SK-N-SH (cell line): ENCODE measurements at regions not wholly inside any gene's neighbourhood (a gene's known extent, or its start where the extent isn't known, plus 50 kb on each side); places are given as distances from the start of the nearest gene placed in this dataset.

Experiments used
- CTCF ChIA-PET: fragments of 300-600, 350-600 bp; formaldehyde crosslinking; extraction: SDS; loops from one replicate; lab custom pipeline; 2021; lab: Yijun Ruan, JAX
- POLR2A ChIA-PET: fragments of 350-600 bp; sonication (Branson Sonifier 250); formaldehyde crosslinking; extraction: SDS; loops from one replicate; lab custom pipeline; 2020; ENCODE audit warnings: antibody characterized with exemption, inconsistent platforms; lab: Yijun Ruan, JAX
- DNase-seq: peaks from one replicate; pipeline ENCODE4 v3.0.0; 2012
- H2AFZ ChIP-seq: fragments of 200-600 bp; sonication (generic); 2 replicates; pipeline ENCODE4 v1.8.1; 2016; ENCODE audit warnings: antibody characterized with exemption, mild to moderate bottlenecking, low read depth
- H3F3A ChIP-seq: fragments of 200-600 bp; sonication (generic); replicated peaks from 2 replicates; pipeline ENCODE3; 2016; ENCODE audit warnings: antibody characterized with exemption, mild to moderate bottlenecking; ENCODE audit not compliant: insufficient read depth
- H3K27ac ChIP-seq, 2 experiments: fragments of 200-500 bp in 1 of 2; fragments of 200-600 bp in 1 of 2; sonication (Bioruptor generic) in 1 of 2; sonication (generic), shearing (Covaris generic) in 1 of 2; 2 replicates each; pipeline versions ENCODE4 v1.5.1 to v1.6.1; 2014 to 2016; ENCODE audit warnings: low read depth in 2 of 2, inconsistent platforms in 1 of 2, low read length in 1 of 2, mild to moderate bottlenecking in 1 of 2, mixed read lengths in 1 of 2
- H3K27me3 ChIP-seq: fragments of 200-600 bp; sonication (generic), shearing (Covaris generic); 2 replicates; pipeline ENCODE4 v1.6.1; 2016; ENCODE audit warnings: mixed run types; ENCODE audit not compliant: insufficient read depth
- H3K36me3 ChIP-seq, 2 experiments: fragments of 200-500 bp in 1 of 2; fragments of 200-600 bp in 1 of 2; sonication (Bioruptor generic) in 1 of 2; sonication (generic) in 1 of 2; replicated peaks in 1 of 2; 2 replicates each; pipeline versions ENCODE3 to v1.5.1; 2014 to 2016; ENCODE audit warnings: low read length in 1 of 2, mild to moderate bottlenecking in 1 of 2; ENCODE audit not compliant: insufficient read depth in 2 of 2, control insufficient read depth in 1 of 2
- H3K4me1 ChIP-seq, 2 experiments: fragments of 200-500 bp in 1 of 2; fragments of 200-600 bp in 1 of 2; sonication (Bioruptor generic) in 1 of 2; sonication (generic), shearing (Covaris generic) in 1 of 2; 2 replicates each; pipeline versions ENCODE4 v1.5.1 to v1.6.1; 2014 to 2016; ENCODE audit warnings: low read depth in 1 of 2, low read length in 1 of 2, mixed run types in 1 of 2; ENCODE audit not compliant: insufficient read depth in 2 of 2, control insufficient read depth in 1 of 2
- H3K4me2 ChIP-seq: fragments of 200-600 bp; sonication (generic), shearing (Covaris generic); 2 replicates; pipeline ENCODE4 v1.6.1; 2017; ENCODE audit warnings: mixed run types
- H3K4me3 ChIP-seq, 2 experiments: fragments of 200-500 bp in 1 of 2; fragments of 200-600 bp in 1 of 2; sonication (Bioruptor generic) in 1 of 2; sonication (generic), shearing (Covaris generic) in 1 of 2; 2 replicates each; pipeline versions ENCODE4 v1.5.1 to v1.8.1; 2014 to 2016; ENCODE audit warnings: low read depth in 2 of 2, inconsistent platforms in 1 of 2, low read length in 1 of 2, mild to moderate bottlenecking in 1 of 2, mixed read lengths in 1 of 2, moderate library complexity in 1 of 2
- H3K79me2 ChIP-seq: fragments of 200-600 bp; sonication (generic); 2 replicates; pipeline ENCODE4 v1.8.1; 2017; ENCODE audit warnings: mild to moderate bottlenecking; ENCODE audit not compliant: insufficient read depth
- H3K9ac ChIP-seq: fragments of 200-600 bp; sonication (generic); 2 replicates; pipeline ENCODE4 v1.6.1; 2017; ENCODE audit warnings: mixed run types
- H3K9me2 ChIP-seq: fragments of 200-600 bp; sonication (generic); 2 replicates; pipeline ENCODE4 v1.6.1; 2017; ENCODE audit warnings: mixed run types
- H3K9me3 ChIP-seq: fragments of 200-600 bp; sonication (generic); 2 replicates; pipeline ENCODE4 v1.6.1; 2017; ENCODE audit warnings: mixed run types, mild to moderate bottlenecking, moderate library complexity
- H4K20me1 ChIP-seq: fragments of 200-600 bp; sonication (generic); 2 replicates; pipeline ENCODE4 v1.6.1; 2017; ENCODE audit warnings: mild to moderate bottlenecking, mixed run types; ENCODE audit not compliant: insufficient read depth
- ELF1 ChIP-seq: IDR thresholded peaks from 2 replicates; pipeline ENCODE4 v1.4.0; 2012
- EP300 ChIP-seq, 2 experiments: IDR thresholded peaks; 2 replicates each; pipeline versions ENCODE4 v1.4.0 to v1.6.1; 2012; ENCODE audit warnings: borderline replicate concordance in 1 of 2, low read depth in 1 of 2, low read length in 1 of 2
- FOXJ3 ChIP-seq: sonication (generic); formaldehyde crosslinking; IDR thresholded peaks from 2 replicates; pipeline ENCODE4 v1.5.1; 2020; ENCODE audit warnings: mild to moderate bottlenecking, missing genetic modification reagents
- FOXM1 ChIP-seq: IDR thresholded peaks from 2 replicates; pipeline ENCODE4 v1.4.0; 2012; ENCODE audit warnings: low read depth, mild to moderate bottlenecking
- GABPA ChIP-seq: IDR thresholded peaks from 2 replicates; pipeline ENCODE4 v1.4.0; 2012; ENCODE audit warnings: low read depth, mild to moderate bottlenecking
- GATA2 ChIP-seq: sonication (generic); formaldehyde crosslinking; IDR thresholded peaks from 2 replicates; pipeline ENCODE4 v1.5.0; 2020; ENCODE audit warnings: mild to moderate bottlenecking, missing genetic modification reagents
- RXRA ChIP-seq: IDR thresholded peaks from 2 replicates; pipeline ENCODE4 v1.4.0; 2012; ENCODE audit warnings: low read depth, mild to moderate bottlenecking, borderline replicate concordance
- SMC3 ChIP-seq: IDR thresholded peaks from 2 replicates; pipeline ENCODE4 v1.6.1; 2012; ENCODE audit warnings: low read depth, low read length, improper control_type of control experiment
- WGBS: methylation state at CpG from one replicate; pipeline ENCODE4 v1.1.6; 2017; ENCODE audit warnings: low lambda C conversion rate; 5-methylcytosine and 5-hydroxymethylcytosine counted together
- TF ChIP-seq, protein P1 (sequence below): IDR thresholded peaks from 2 replicates; pipeline ENCODE4 v1.4.0; 2012; ENCODE audit warnings: low read depth, borderline replicate concordance
- TF ChIP-seq, protein P2 (sequence below): fragments of 200-600 bp; sonication (generic); IDR thresholded peaks from 2 replicates; pipeline ENCODE4 v1.6.1; 2017; ENCODE audit warnings: antibody characterized with exemption, mild to moderate bottlenecking, moderate library complexity

DNA sequence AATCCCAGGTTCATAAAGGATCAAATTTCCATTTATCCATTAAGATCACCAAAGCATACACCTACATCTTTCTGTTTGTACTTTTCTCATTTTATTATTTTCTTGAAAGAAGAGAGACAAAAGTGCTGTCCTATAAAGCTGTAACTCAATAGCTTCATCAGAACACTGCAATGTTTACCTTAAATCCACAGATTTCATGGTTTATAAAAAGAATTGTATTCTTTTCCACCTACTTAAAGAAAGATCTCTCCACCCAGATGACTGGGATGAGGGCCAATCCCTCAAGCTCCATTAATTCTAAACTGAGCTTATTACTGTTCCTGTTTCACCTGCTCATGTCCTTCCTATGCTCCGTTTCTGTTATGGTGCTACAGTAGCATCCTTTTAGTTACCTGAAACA is 470.6 kb downstream of the BCAT1 start:
- WGBS, result 61% methylated on average over 1 of the region's 1 CpG
- DNase-seq, result no peak
- Histone ChIP-seq H3K27me3 (no peaks in the 10 kb centered on the region), H4K20me1 (no peaks in the 10 kb centered on the region), H3K9me2 (no peaks in the 10 kb centered on the region), H3K4me1 (no peaks in the 10 kb centered on the region), H3K36me3 (no peaks in the 10 kb centered on the region), H3K4me3 (no peak overlapping the region), H3K9ac (no peak overlapping the region), H2AFZ (no peak overlapping the region), H3K9me3 (no peaks in the 10 kb centered on the region)
- CTCF ChIA-PET, result interaction anchor here (0.8 kb wide), 1 partner anchor 14 kb away, joined by 3 read pairs; no protein-coding TSS in a partner anchor
- TF ChIP-seq, protein P1, sequence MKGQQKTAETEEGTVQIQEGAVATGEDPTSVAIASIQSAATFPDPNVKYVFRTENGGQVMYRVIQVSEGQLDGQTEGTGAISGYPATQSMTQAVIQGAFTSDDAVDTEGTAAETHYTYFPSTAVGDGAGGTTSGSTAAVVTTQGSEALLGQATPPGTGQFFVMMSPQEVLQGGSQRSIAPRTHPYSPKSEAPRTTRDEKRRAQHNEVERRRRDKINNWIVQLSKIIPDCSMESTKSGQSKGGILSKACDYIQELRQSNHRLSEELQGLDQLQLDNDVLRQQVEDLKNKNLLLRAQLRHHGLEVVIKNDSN, result no peak
- TF ChIP-seq GATA2 (CRISPR knock-in tag) (no peak), ELF1 (no peak), GABPA (no peak), RXRA (no peak)
- TF ChIP-seq, protein P2, sequence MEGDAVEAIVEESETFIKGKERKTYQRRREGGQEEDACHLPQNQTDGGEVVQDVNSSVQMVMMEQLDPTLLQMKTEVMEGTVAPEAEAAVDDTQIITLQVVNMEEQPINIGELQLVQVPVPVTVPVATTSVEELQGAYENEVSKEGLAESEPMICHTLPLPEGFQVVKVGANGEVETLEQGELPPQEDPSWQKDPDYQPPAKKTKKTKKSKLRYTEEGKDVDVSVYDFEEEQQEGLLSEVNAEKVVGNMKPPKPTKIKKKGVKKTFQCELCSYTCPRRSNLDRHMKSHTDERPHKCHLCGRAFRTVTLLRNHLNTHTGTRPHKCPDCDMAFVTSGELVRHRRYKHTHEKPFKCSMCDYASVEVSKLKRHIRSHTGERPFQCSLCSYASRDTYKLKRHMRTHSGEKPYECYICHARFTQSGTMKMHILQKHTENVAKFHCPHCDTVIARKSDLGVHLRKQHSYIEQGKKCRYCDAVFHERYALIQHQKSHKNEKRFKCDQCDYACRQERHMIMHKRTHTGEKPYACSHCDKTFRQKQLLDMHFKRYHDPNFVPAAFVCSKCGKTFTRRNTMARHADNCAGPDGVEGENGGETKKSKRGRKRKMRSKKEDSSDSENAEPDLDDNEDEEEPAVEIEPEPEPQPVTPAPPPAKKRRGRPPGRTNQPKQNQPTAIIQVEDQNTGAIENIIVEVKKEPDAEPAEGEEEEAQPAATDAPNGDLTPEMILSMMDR, result no peak
- TF ChIP-seq, all 33 proteins: peak for 0
- Histone ChIP-seq H3K4me2 (no peak overlapping the region), H3F3A (no peaks in the 10 kb centered on the region), H3K27ac (no peak overlapping the region), H3K79me2 (no peaks in the 10 kb centered on the region)
- POLR2A ChIA-PET, result no interaction called here

DNA sequence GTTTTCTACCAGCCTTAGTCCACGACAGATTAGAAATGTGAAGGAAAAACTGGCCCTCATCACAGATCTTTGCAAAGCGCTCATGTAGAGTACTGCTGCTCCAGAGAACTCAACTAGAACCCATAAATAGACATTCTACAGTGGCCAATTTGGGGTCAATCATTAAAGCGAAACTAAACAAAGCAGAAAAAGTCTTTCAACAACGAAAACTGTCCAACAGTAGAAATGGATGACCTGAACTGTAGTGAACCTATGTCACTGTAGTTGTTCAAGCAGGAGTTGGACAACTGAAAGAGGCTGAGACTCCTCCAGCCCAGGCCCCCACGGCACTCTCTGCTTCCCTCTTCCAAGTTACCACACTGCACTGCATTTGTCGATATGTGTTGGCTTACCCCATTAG is 472.6 kb downstream of the BCAT1 start:
- no peak overlapping the region for H3K4me2 ChIP-seq
- CTCF ChIA-PET, result no interaction called here
- TF ChIP-seq FOXJ3 (CRISPR knock-in tag) (no peak), FOXM1 (no peak), SMC3 (no peak), EP300 (IDR thresholded peaks at IDR 0.05; ENCODE audit: borderline replicate concordance in 1 of 2, low read depth in 1 of 2, low read length in 1 of 2) (no peak), RXRA (no peak)
- TF ChIP-seq, protein P1, result no peak
- no peak overlapping the region for H3K9ac ChIP-seq
- H3K27ac ChIP-seq, result no peak overlapping the region
- H3K4me1 ChIP-seq, result no peaks in the 10 kb centered on the region
- DNase-seq, result no peak
- POLR2A ChIA-PET, result no interaction called here
- H4K20me1 ChIP-seq, result no peaks in the 10 kb centered on the region
- no peak overlapping the region for H3K4me3 ChIP-seq
- H3F3A ChIP-seq, result no peaks in the 10 kb centered on the region
- no peaks in the 10 kb centered on the region for H3K79me2 ChIP-seq
- H3K9me2 ChIP-seq, result no peaks in the 10 kb centered on the region
- H3K27me3 ChIP-seq, result no peaks in the 10 kb centered on the region
- no peak overlapping the region for H2AFZ ChIP-seq
- WGBS, result 66% methylated on average over 6 of the region's 6 CpGs
- H3K36me3 ChIP-seq, result no peaks in the 10 kb centered on the region
- no peaks in the 10 kb centered on the region for H3K9me3 ChIP-seq
